ENCODE measurements at regions not wholly inside any gene's neighbourhood (a gene's known extent, or its start where the extent isn't known, plus 50 kb on each side); places are given as distances from the start of the nearest gene placed in this dataset.
A peak's percentile ranks its signal among the peaks of the same experiment; 100 is the strongest.

GRCh38 chr14:42459171-42459685, 852.6 kb downstream of the LRFN5 start:
- intact Hi-C loops (cut with DNase I; ENCODE audit: low total_unique reads), result no loop called here
- Histone ChIP-seq H3K9me3 (peaks cover 0 to 6% (median 0%) of the 10 kb centered on the region in 8 donors), H3K36me3 (no peaks in the 10 kb centered on the region), H3K27me3 (replicated peaks in 1 of 7) (no peaks in the 10 kb centered on the region), H3K27ac (no peak overlapping the region), H3K4me1 (no peaks in the 10 kb centered on the region), H3K4me3 (no peak overlapping the region)
- 88 to 93% (median 92%) methylated on average over 3 of the region's 3 CpGs for WGBS, 5 donors
- TF ChIP-seq POLR2A (IDR thresholded peaks at IDR 0.05), result no peak
- no peak for TF ChIP-seq POLR2AphosphoS5 (IDR thresholded peaks at IDR 0.05)
- TF ChIP-seq CTCF (IDR thresholded peaks at IDR 0.05 in 8 of 11, conservative IDR thresholded peaks at IDR 0.05 in 3 of 11), result no peak
- no peak for DNase-seq

- H3K4me1 ChIP-seq, result no peaks in the 10 kb centered on the region
- intact Hi-C loops (cut with DNase I; ENCODE audit: low total_unique reads), result no loop called here
- no peaks in the 10 kb centered on the region for H3K27me3 ChIP-seq (replicated peaks in 1 of 7)
- no peak for DNase-seq
- TF ChIP-seq POLR2AphosphoS5 (IDR thresholded peaks at IDR 0.05) (no peak), POLR2A (IDR thresholded peaks at IDR 0.05) (no peak), CTCF (IDR thresholded peaks at IDR 0.05 in 8 of 11, conservative IDR thresholded peaks at IDR 0.05 in 3 of 11) (no peak)
- H3K4me3 ChIP-seq, result no peak overlapping the region
- no peaks in the 10 kb centered on the region for H3K36me3 ChIP-seq
- WGBS, 5 donors, result 74 to 81% (median 78%) methylated on average over 2 of the region's 2 CpGs
- no peak overlapping the region for H3K27ac ChIP-seq
- H3K9me3 ChIP-seq, result no peaks in the 10 kb centered on the region
Observed at GRCh38 chr14:42441615-42442014, 834.9 kb downstream of the LRFN5 start.

DNA sequence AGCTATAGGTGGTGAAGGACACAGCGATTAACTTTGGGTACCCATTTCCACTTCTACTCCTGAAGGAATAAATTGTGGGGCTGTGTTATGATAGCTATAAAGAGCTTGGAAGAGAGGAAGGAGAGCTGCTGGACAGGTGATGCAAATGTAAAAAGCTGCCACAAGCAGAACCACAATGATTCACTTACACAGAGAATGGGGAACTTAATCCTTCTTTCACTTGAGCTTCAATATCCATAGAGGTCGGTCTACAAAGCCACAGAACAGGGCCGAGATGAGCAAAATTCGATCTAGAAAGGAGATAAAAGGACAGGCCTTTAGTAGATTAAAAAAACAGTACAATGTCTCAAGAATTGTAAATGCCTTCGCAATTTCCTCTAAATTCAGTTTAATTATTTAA, 831.1 kb downstream of the LRFN5 start:
- 59 to 70% (median 61%) methylated on average over 5 of the region's 5 CpGs for WGBS, 5 donors
- Histone ChIP-seq H3K9me3 (peaks cover 0 to 21% (median 4%) of the 10 kb centered on the region in 8 donors), H3K36me3 (no peaks in the 10 kb centered on the region), H3K4me3 (no peak overlapping the region), H3K27me3 (replicated peaks in 1 of 7) (no peaks in the 10 kb centered on the region), H3K4me1 (no peaks in the 10 kb centered on the region), H3K27ac (no peak overlapping the region)
- no peak for DNase-seq
- TF ChIP-seq CTCF (IDR thresholded peaks at IDR 0.05 in 8 of 11, conservative IDR thresholded peaks at IDR 0.05 in 3 of 11), result no peak
- no peak for TF ChIP-seq POLR2A (IDR thresholded peaks at IDR 0.05)
- no peak for TF ChIP-seq POLR2AphosphoS5 (IDR thresholded peaks at IDR 0.05)
- intact Hi-C loops (cut with DNase I; ENCODE audit: low total_unique reads), result no loop called here

GRCh38 chr14:42429401-42429800, 822.7 kb downstream of the LRFN5 start:
- Histone ChIP-seq H3K4me3 (no peak overlapping the region), H3K27me3 (replicated peaks in 1 of 7) (no peaks in the 10 kb centered on the region), H3K4me1 (peaks cover 0 to 5% (median 0%) of the 10 kb centered on the region in 6 donors), H3K36me3 (no peaks in the 10 kb centered on the region), H3K27ac (peak overlapping the region in 3 of 8 donors; percentile 10 to 36 (median 18)), H3K9me3 (peaks cover 0 to 21% (median 4%) of the 10 kb centered on the region in 8 donors)
- TF ChIP-seq POLR2AphosphoS5 (IDR thresholded peaks at IDR 0.05), result no peak
- TF ChIP-seq CTCF (IDR thresholded peaks at IDR 0.05 in 8 of 11, conservative IDR thresholded peaks at IDR 0.05 in 3 of 11), result no peak
- no peak for TF ChIP-seq POLR2A (IDR thresholded peaks at IDR 0.05)
- intact Hi-C loops (cut with DNase I; ENCODE audit: low total_unique reads), result no loop called here
- 44 to 61% (median 52%) methylated on average over 2 of the region's 2 CpGs for WGBS, 5 donors
- no peak for DNase-seq

All from spleen (tissue), 11 donors.